ENCODE measurements at regions not wholly inside any gene's neighbourhood (a gene's known extent, or its start where the extent isn't known, plus 50 kb on each side); places are given as distances from the start of the nearest gene placed in this dataset.
"Not testable (repeated sequence)": the region's sequence is repeated elsewhere in the genome, so short reads cannot be mapped to it uniquely, and the experiment has no call there.

- H3K4me3 ChIP-seq (ENCODE audit: insufficient read depth, low read depth, low read length); H3K4me1 ChIP-seq (ENCODE audit: control insufficient read depth, insufficient read depth, low read length); H2AFZ ChIP-seq (replicated peaks; ENCODE audit: low read length, poor library complexity); H2AK9ac ChIP-seq (replicated peaks; ENCODE audit: low read depth, low read length, poor library complexity); H4K91ac ChIP-seq (ENCODE audit: insufficient read depth, low read depth, low read length); H4K20me1 ChIP-seq (ENCODE audit: insufficient read depth, low read length); H3K9me1 ChIP-seq (ENCODE audit: insufficient read depth, low read length); H3K79me1 ChIP-seq (ENCODE audit: low read depth in 1 of 2, low read length in 2 of 2); H3K23ac ChIP-seq (ENCODE audit: low read depth, low read length); H3K9ac ChIP-seq (ENCODE audit: low read depth, low read length); H3K27me3 ChIP-seq (ENCODE audit: control insufficient read depth, insufficient read depth, low read length); BruUV-seq (replicated peaks); H2AK5ac ChIP-seq (ENCODE audit: low read depth, low read length); POLR2A ChIA-PET (ENCODE audit: unreplicated experiment); H3K4ac ChIP-seq (ENCODE audit: low read depth, low read length); H4K8ac ChIP-seq (ENCODE audit: low read depth in 2 of 2, low read length in 2 of 2); H3K56ac ChIP-seq (ENCODE audit: extremely low read depth, insufficient read depth, low read length); H3K18ac ChIP-seq (ENCODE audit: low read depth, low read length); H3K36me3 ChIP-seq (ENCODE audit: control insufficient read depth, insufficient read depth, low read length); H3K27ac ChIP-seq (ENCODE audit: insufficient read depth, low read length); CTCF ChIA-PET; intact Hi-C loops (cut with micrococcal nuclease); ATAC-seq (ENCODE audit: low read depth); H2BK15ac ChIP-seq (ENCODE audit: low read depth, low read length); in situ Hi-C loops (cut with MboI; ENCODE audit: low sequenced_read_pairs); H3K9me3 ChIP-seq (ENCODE audit: control insufficient read depth, insufficient read depth, low read length); H3K4me2 ChIP-seq (ENCODE audit: low read depth, low read length); H2BK5ac ChIP-seq (ENCODE audit: low read depth, low read length, poor library complexity, severe bottlenecking); H3K14ac ChIP-seq (replicated peaks; ENCODE audit: low read depth, low read length); H2BK20ac ChIP-seq (ENCODE audit: low read depth, low read length); H4K5ac ChIP-seq (ENCODE audit: low read depth, low read length); H2BK120ac ChIP-seq (ENCODE audit: low read depth, low read length); DNase-seq; dilution Hi-C loops (cut with HindIII; ENCODE audit: low sequenced_read_pairs, unreplicated experiment): not testable (repeated sequence)
- WGBS, 2 experiments (ENCODE audit: extremely low coverage in 2 of 2, insufficient read length in 1 of 2), result no CpG with 5 or more reads among the region's 6 CpGs
Measured at GRCh38 chr16:15266941-15267340, 111.2 kb downstream of the NPIPA5 start.

- ATAC-seq (ENCODE audit: low read depth); H3K36me3 ChIP-seq (ENCODE audit: control insufficient read depth, insufficient read depth, low read length); H4K5ac ChIP-seq (ENCODE audit: low read depth, low read length); in situ Hi-C loops (cut with MboI; ENCODE audit: low sequenced_read_pairs); H3K4me3 ChIP-seq (ENCODE audit: insufficient read depth, low read depth, low read length); H2BK5ac ChIP-seq (ENCODE audit: low read depth, low read length, poor library complexity, severe bottlenecking); H3K27ac ChIP-seq (ENCODE audit: insufficient read depth, low read length); POLR2A ChIA-PET (ENCODE audit: unreplicated experiment); H3K4me2 ChIP-seq (ENCODE audit: low read depth, low read length); H4K8ac ChIP-seq (ENCODE audit: low read depth in 2 of 2, low read length in 2 of 2); H4K91ac ChIP-seq (ENCODE audit: insufficient read depth, low read depth, low read length); H2BK120ac ChIP-seq (ENCODE audit: low read depth, low read length); H4K20me1 ChIP-seq (ENCODE audit: insufficient read depth, low read length); H3K23ac ChIP-seq (ENCODE audit: low read depth, low read length); H3K14ac ChIP-seq (replicated peaks; ENCODE audit: low read depth, low read length); H3K79me1 ChIP-seq (ENCODE audit: low read depth in 1 of 2, low read length in 2 of 2); H3K56ac ChIP-seq (ENCODE audit: extremely low read depth, insufficient read depth, low read length); dilution Hi-C loops (cut with HindIII; ENCODE audit: low sequenced_read_pairs, unreplicated experiment); CTCF ChIA-PET; intact Hi-C loops (cut with micrococcal nuclease); H3K9me1 ChIP-seq (ENCODE audit: insufficient read depth, low read length); H2AFZ ChIP-seq (replicated peaks; ENCODE audit: low read length, poor library complexity); BruUV-seq (replicated peaks); H2AK5ac ChIP-seq (ENCODE audit: low read depth, low read length); H3K4me1 ChIP-seq (ENCODE audit: control insufficient read depth, insufficient read depth, low read length); H2AK9ac ChIP-seq (replicated peaks; ENCODE audit: low read depth, low read length, poor library complexity); DNase-seq; H3K18ac ChIP-seq (ENCODE audit: low read depth, low read length); H2BK15ac ChIP-seq (ENCODE audit: low read depth, low read length); H3K27me3 ChIP-seq (ENCODE audit: control insufficient read depth, insufficient read depth, low read length); H3K4ac ChIP-seq (ENCODE audit: low read depth, low read length); H3K9ac ChIP-seq (ENCODE audit: low read depth, low read length); H2BK20ac ChIP-seq (ENCODE audit: low read depth, low read length); H3K9me3 ChIP-seq (ENCODE audit: control insufficient read depth, insufficient read depth, low read length): not testable (repeated sequence)
- WGBS, 2 experiments (ENCODE audit: extremely low coverage in 2 of 2, insufficient read length in 1 of 2), result no CpG with 5 or more reads among the region's 11 CpGs
Measured at GRCh38 chr16:15262212-15262611, 115.9 kb downstream of the NPIPA5 start.

All from IMR-90 (cell line).